GM19025 (cell line): ENCODE measurements at regions not wholly inside any gene's neighbourhood (a gene's known extent, or its start where the extent isn't known, plus 50 kb on each side); places are given as distances from the start of the nearest gene placed in this dataset.
A peak's percentile ranks its signal among the peaks of the same experiment; 100 is the strongest.

Experiments
- ATAC-seq: cut with Tn5 transposase; IDR thresholded peaks from one replicate; pipeline ENCODE4 v1.9.1; 2021; ENCODE audit warnings: mild to moderate bottlenecking, low read depth, moderate library complexity; ENCODE audit not compliant: unreplicated experiment

DNA sequence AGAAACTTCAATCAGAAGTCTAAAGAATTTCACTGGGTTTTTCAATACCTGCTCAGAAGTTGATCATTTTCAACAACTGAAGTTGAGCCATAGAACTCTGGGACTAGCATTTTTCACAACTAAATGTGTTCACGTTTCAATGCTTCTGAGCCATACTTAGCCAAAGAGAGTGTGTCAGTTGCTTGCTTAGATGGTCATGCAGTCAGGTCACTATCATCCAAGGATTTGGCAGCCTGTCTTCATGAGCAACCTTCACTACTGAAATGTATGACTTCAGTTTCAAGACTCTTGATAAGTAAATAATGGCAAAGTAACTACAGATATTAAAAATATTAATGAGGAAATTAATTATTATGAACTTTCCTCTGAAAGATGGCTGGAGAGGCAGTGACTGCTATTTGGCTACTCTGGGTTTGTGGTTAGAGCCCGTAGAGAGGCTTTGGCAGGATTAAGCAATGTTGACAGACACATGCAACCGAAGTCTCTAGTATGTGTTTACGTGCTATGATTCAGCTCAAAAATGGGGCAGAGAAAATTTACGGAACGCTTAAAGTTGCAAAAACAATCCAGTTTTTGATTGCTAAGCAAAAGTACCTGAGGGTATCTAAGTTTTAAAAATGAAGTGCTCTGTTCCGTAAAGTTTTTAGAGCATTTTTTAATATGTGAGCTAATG, 133.8 kb downstream of the GMNC start:
- no peak for ATAC-seq

DNA sequence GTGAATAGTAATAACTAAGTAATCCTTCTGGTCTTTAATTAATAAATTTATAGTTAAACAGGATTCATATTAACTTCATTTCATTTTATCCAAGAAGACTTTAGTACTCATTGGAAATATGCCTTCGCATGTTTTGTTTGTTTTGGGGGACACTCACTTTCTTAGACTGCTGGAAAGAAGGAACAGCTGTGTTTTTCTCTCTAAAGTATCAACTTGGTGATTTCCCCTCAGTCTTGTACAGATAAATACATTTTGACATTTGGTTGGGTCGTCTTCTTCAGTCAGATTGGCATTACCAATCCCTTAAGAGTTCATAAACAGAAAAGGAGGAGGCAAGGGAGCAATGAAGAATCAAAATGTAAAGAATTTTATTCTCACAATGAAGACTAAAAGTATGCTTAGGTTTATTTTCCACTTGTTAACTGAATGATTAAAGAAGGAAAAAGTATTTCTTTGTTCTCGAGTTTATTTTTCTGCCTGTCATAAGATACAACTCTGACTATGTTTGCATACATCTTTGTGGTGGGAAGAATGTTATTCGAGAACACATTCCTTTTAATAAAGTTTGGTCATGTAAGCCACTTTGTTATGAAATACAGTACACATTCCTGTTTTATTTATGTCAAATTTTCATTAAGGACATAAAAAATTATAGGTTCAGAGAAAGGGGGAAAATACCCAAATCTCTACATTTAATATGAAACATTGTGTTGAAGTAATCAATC, 140.2 kb downstream of the GMNC start:
- no peak for ATAC-seq

DNA sequence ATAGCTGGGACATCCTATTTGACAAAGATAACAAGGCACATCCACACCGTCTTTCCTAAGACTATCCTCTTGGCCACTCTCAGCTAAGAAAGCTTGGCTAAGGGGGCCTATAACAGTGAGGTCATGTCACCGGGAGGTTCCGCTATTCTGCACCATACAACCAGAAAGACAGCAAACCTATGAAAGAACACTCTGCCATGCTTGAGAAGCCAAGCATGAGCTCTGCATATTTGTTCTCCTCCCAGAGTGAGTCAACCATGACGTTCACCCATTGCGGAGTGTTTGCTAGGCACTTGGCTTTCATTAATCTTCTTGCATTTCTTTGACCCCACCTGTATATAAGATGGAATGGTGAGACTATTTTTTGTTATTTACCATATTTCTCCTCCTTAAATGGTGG, 141.2 kb downstream of the GMNC start:
- ATAC-seq: peak; percentile 63

DNA sequence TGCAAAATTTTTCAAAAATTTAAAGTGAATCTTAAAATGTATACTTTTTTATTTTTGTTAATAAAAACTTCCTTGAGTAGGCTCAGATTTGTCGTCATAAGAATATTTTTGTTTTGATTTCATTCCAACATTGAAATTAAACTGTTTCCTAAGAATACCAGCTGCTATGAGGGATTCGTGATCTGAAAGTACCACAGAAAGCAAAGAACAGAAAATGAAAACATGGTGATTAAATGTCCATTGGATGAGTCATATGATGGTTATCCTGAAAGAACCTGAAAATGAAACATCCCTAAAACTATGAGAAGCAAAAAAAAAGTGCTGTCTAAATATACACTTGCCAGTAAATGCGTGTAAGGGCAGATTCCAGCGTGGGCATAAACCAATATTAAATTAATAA, 143.8 kb downstream of the GMNC start:
- ATAC-seq: no peak

DNA sequence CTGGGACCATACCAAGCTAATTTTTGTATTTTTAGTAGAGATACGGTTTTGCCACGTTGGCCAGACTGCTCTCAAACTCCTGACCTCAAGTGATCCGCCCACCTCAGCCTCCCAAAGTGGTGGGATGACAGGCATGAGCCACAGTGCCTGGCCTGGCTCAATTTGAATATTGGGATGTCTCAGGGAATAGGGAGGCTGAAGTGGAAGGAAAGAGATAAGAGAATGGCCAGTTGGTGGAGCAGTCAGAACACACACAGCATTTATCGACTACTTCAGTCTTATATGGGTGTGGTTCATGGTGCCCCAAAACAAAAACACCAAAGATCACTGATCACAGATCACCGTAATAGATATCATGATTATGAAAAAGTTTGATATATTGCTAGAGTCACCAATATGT, 144.4 kb downstream of the GMNC start:
- no peak for ATAC-seq

DNA sequence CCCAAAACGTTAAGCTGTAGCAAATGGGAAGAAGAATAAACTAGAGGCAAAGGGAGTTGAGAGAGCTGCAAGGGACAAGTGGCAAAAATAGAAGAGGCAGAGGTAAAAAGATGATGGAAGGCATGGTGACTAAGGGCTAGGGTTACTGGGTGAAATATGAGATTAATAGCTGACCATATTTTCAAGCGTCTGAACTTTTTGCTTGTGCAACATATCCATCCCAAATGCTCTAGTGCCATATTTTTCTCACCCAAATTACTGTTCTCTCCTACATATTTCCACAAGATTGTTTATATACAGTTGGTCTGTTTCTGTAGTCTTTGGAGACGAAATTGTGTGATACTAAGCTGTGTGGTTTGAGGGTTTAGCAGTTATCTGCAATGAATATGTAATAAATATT, 145.5 kb downstream of the GMNC start:
- ATAC-seq: no peak

DNA sequence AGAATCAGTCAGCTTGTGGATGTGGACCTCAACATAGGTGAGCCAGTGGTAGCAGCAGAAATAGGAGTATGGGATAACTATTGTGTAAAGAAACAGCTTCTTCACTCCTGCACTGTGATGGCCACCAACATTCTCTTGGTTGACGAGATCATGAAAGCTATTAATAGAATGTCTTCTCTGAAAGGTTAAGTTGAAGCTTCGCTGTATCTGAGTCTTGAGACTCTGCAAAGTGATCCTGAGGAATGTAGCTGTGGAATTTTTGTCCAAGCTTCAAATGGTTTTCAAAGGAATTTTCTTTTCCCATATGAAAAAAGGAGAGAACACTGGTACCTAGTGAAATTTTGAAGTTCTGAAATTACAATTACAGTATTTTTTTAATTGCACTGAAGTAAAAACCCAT, 146.3 kb downstream of the GMNC start:
- no peak for ATAC-seq

DNA sequence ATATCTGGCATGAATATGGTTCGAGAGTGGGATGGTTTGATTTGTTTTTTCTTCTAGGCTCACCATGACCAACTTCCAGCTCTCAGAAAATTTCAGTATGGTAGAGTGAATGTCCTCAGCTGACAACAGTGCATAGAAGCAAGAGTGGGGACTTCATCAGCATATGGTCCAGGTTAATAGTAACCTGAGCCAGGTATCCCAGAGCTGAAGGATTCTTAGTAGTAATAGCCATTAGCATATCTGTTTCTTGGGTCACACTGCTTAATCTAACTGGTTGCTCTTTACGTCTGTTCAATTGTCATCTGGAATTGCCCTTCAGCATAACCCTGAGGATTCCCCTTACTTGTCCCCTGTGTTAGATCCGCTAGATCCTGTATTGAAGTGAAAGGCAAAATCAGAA, 151.8 kb downstream of the GMNC start:
- no peak for ATAC-seq

DNA sequence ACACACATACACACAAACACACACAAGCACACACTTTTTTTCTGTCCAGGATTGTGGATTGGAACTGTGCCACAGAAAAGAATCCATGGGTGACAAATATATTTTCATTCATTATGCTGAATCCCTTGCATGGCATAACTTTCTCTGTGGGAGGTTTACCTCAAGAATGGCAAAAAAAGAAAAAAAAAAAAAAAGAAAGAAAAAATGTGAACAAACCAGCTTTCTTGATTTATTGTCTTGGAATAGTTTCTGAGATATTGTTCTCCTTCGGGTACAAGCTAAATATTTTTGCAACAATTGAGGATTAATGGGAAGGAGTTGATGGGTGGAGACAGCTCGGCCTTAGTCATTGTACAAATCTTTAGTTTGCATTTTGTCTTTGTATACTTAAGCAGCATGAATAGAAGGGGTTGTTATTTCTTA, 153.1 kb downstream of the GMNC start:
- no peak for ATAC-seq
